Putamen (tissue), 1 donor: ENCODE measurements at regions not wholly inside any gene's neighbourhood (a gene's known extent, or its start where the extent isn't known, plus 50 kb on each side); places are given as distances from the start of the nearest gene placed in this dataset.

Source experiments
- DNase-seq: peaks from one replicate; pipeline ENCODE4 v3.0.0-alpha.2; 2016; ENCODE audit warnings: low spot score

- DNase-seq = no peak
These were observed 79.4 kb downstream of the PDGFA start for GRCh38 chr7:440059-440749.

- no peak for DNase-seq
These were observed 77.8 kb downstream of the PDGFA start for GRCh38 chr7:441684-442421.

GRCh38 chr7:442457-442856 is 77.2 kb downstream of the PDGFA start:
- no peak for DNase-seq

GRCh38 chr7:443279-443833 is 76.3 kb downstream of the PDGFA start:
- DNase-seq = no peak

GRCh38 chr7:444606-445005 is 75.0 kb downstream of the PDGFA start:
- no peak for DNase-seq

- no peak for DNase-seq
These were observed 74.6 kb downstream of the PDGFA start for GRCh38 chr7:445020-445419.

GRCh38 chr7:445563-446288 is 73.9 kb downstream of the PDGFA start:
- no peak for DNase-seq

- no peak for DNase-seq
These were observed 73.2 kb downstream of the PDGFA start for GRCh38 chr7:446289-446935.
